Right lobe of liver (tissue), 4 donors: ENCODE measurements at regions not wholly inside any gene's neighbourhood (a gene's known extent, or its start where the extent isn't known, plus 50 kb on each side); places are given as distances from the start of the nearest gene placed in this dataset.

Experiments used
- CTCF ChIP-seq, 4 donors: fragments of 200-600 bp in 3 of 4; fragments of 450-650 bp in 1 of 4; IDR thresholded peaks; one replicate each; pipeline versions ENCODE4 v1.5.1 to v1.8.0; 2016 to 2022; ENCODE audit warnings: antibody characterized with exemption in 4 of 4, mild to moderate bottlenecking in 2 of 4
- POLR2A ChIP-seq: fragments of 450-650 bp; IDR thresholded peaks from one replicate; pipeline ENCODE4 v1.6.1; 2017; ENCODE audit warnings: antibody characterized with exemption, mild to moderate bottlenecking
- donor health status: DM: no; HTN: no; CAD: no.
- donor health status: DM: no; HTN: no; CAD: no.
- donor health status: DM: no; HTN: yes; CAD: no.

GRCh38 chr11:69400140-69400539, 81.3 kb upstream of the LINC01488 start:
- TF ChIP-seq POLR2A = no peak
- TF ChIP-seq CTCF (IDR thresholded peaks at IDR 0.05) = no peak
